HG03457 (cell line): ENCODE measurements at regions not wholly inside any gene's neighbourhood (a gene's known extent, or its start where the extent isn't known, plus 50 kb on each side); places are given as distances from the start of the nearest gene placed in this dataset.

Source experiments
- ATAC-seq: cut with Tn5 transposase; IDR thresholded peaks from one replicate; pipeline ENCODE4 v1.9.1; 2021; ENCODE audit warnings: moderate number of reproducible peaks; ENCODE audit not compliant: unreplicated experiment

- no peak for ATAC-seq
These were observed 175.9 kb upstream of the CST7 start for GRCh38 chr20:24773168-24773567.

GRCh38 chr20:24773751-24774201 is 175.3 kb upstream of the CST7 start:
- peak; percentile 86 for ATAC-seq

DNA sequence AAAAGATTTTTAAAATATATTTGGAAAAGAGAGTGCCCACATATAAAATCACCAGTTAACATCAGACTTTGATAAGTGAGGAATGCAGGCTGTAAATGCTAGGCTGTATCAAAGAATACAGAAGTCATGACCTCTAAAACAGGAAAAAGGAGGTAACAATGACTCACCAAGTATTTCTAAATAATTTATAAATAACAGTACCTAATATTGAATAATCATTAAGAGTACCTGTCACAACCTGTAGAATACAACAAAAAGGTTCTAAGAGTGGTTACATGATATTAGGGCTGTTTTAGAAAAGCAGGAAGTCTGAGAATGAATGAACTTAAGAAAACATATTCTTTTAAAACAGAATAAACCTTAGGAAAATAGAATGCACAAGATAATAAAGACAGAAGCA is 173.1 kb upstream of the CST7 start:
- no peak for ATAC-seq

DNA sequence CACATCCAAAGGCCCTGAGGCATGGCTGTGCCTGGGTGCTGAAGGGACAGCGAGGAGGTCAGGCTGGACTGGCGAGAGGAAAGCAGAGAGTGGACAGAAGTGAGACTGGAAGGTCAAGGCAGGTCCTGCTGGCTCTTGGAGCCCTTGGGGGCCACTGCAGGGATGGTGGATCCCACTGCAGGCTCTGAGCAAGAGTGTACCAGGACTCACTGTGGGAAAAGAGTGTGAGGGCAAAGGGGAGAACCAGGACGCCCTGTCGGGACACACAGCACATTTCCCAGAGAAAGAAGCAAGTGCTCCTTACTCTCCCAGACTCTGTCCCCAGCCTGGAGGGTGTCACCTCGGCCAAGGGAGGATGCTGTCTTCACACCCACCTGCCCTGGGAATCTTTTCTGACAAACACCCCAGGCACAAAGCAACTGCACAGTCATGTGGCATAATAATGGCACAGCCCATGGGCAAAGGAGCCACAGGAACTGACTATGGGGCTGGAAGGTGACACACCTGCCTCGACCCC is 172.3 kb upstream of the CST7 start:
- ATAC-seq: no peak

- ATAC-seq: no peak
These were observed 171.3 kb upstream of the CST7 start for GRCh38 chr20:24777746-24778145.

GRCh38 chr20:24778585-24779031 is 170.5 kb upstream of the CST7 start:
- ATAC-seq: no peak

DNA sequence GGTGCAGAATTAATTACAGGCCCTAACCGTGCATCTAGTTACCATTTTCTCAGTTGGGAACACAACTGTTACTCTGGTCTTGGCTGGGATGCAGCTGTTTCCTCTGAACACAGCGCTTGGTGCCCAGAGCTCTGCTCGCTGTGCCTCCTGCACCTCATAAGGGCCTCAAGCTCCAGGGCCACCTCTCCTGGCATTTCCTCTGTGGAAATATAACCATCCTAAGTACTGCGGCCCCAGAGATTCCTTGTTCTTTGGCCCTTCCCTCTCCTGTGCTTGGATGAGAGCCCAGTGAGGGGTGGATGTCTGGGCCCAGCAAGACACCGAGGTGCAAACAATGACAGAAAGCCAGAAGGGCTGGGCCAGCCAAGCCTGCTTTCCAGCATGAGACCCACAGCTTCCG is 169.9 kb upstream of the CST7 start:
- ATAC-seq: no peak

DNA sequence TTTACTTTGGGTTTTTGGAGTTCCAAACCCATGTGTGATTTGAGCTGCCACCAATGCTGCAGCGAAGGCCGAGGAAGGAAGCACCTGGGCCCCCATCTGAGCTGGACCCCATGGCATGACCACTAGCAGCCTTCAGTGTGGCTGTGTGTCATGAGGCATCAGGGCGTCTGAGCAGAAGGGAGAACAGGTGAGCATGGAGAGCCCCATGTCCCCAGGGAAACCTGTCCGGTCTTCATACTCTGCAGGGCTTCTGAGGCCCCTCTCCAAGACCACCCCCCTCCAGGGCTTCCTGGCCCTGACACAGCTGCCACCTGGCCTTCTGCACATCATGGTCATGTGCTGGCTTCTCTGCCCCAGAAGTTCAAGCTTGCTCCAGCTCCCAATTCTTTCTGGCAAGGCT is 169.1 kb upstream of the CST7 start:
- no peak for ATAC-seq

DNA sequence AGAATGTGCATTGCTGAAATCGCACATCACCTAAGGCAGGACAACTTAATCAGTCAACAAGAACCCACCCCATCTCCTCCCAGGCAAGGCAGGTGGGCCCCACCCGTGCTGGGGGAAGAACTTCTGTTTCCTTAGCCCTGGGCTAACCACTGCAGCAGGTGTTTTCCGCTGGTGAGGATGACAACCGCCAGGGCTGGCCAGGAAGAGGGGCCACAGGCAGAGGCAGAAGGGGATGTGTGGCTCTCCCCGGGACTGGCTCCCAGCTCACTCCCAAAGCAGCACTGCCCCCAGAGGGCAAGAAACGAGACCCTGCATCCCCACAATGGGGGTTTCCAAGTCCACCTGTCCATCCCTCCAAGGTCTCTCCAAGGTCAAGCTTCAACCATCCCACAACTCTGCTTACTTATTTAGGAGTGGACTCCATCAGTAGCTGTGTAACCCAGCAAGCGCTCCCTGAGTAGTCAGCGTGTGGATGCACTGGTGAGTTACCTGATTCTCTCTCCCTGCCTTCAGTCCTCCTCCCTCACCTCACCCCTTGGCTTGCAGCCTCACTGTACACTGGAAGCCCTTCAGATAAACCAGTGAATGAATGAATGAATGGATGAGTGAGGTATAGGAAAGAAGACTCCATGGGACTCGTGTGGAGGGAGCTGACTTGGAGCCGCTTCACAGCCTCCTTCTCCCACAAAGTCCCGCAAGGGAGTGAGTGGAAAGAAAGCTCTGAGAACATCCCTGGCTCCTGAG is 168.2 kb upstream of the CST7 start:
- no peak for ATAC-seq

DNA sequence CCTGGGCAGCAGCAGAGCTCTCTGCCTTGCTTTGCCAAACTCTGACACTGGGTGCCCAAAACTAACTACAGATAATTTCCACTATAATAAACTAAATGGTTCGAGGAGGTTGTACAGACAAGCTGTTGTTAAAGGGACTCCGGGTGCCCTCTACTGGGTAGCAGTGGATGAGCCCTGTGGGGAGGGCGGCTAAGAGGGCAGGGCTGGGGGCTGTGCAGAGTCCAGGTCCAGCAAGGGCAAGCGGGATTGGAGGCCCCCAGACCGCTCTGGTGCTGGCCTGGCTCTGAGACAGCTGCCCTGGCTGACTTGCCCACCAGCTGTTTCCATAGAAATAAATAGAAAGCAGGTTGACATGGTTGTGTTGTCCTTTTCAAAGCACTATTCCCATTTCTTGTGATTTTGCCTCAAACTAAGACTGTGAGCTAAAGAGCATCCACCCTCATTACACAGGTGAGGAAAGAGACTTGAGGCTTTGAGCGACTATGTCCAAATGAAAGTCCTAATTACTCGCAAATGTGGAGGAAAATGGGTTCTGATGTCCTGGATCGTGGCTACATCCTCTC is 167.6 kb upstream of the CST7 start:
- no peak for ATAC-seq

GRCh38 chr20:24782301-24782700 is 166.8 kb upstream of the CST7 start:
- no peak for ATAC-seq

- ATAC-seq: no peak
These were observed 166.1 kb upstream of the CST7 start for GRCh38 chr20:24782801-24783630.

DNA sequence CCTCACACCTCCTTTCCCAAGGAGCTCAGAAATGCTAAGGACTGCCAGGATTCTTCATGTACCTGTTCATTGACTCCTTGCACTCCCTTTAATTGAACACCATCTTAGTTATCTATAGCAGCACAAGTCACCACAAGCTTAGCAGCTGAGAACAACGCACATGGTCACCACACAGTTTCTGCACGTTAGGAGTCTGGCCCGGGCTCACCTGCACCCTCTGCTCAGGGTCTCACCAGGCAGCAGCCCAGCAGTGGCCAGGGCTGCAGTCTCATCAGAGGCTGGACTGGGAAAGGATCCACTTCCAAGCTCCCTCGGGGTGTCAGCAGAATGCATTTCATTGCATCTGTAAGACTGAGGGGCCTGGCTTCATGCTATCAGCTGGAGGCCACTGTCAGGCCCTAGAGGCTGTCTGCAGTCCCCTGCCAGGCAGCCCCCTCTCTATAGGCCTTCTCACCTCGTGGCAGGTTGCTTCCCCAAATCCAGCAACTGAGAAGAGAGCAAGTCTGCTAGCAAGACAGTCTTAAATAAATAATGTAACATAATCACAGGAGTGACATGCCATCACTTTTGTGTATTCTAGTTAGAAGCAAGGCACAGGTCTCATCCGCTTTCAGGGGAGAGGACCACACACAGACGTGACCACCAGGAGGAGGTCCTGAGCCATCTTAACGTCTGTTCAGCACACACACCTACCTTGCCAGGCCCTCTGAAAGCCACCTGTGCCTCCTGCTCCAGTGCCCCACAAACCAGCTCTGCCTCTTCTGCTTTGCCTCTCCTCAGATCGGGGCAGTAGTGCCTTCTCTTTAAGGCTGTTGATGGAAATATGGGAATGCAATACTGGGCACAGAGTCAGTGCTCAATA is 165.2 kb upstream of the CST7 start:
- no peak for ATAC-seq

DNA sequence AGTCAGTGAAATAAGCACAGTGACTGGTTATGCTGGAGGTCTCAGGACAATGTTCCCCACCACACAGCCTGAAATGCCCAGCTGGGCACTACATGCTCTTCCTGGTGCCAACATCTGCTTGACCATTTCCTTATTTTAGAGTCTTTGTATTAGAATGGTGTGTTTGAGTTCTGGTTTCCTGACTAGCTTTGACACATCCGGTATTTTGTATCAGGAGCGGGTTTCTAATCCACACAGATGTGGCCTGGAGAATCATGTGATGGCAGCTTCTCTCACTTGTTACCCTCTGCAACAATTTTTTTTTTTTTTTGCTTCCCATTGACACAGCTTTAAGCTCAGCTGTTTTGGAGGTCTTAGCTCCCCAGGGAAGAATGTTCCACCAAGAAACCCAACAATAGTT is 164.5 kb upstream of the CST7 start:
- ATAC-seq: no peak

GRCh38 chr20:24785141-24786110 is 163.6 kb upstream of the CST7 start:
- ATAC-seq: no peak

- no peak for ATAC-seq
These were observed 163.0 kb upstream of the CST7 start for GRCh38 chr20:24786111-24786495.

DNA sequence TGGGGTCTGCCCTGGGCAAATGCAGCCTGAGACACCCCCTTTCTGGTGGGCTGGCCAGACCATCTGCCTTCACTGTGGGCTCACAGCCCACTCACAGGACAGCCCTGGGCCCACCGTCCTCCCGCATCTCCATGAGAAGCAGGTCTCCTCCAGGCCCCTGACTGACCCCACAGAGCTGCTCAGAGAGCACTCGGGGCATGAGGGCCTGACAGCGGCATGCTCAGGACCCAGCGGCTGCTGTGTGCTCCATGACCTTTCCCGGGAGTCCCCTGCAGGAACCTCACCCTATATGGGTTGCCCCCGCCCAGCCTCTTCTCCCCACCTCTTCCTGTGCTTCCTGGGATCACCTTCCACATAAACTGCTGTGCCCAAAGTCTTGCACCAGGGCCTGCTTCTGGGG is 162.4 kb upstream of the CST7 start:
- no peak for ATAC-seq

- ATAC-seq: no peak
These were observed 162.0 kb upstream of the CST7 start for GRCh38 chr20:24787071-24787470.

- ATAC-seq: no peak
These were observed 161.4 kb upstream of the CST7 start for GRCh38 chr20:24787621-24788020.

GRCh38 chr20:24789877-24790276 is 159.2 kb upstream of the CST7 start:
- no peak for ATAC-seq
